SJCRH30 (cell line): ENCODE measurements at regions not wholly inside any gene's neighbourhood (a gene's known extent, or its start where the extent isn't known, plus 50 kb on each side); places are given as distances from the start of the nearest gene placed in this dataset.

Experiments
- DNase-seq, 2 experiments: peaks; one replicate each; pipeline ENCODE4 v3.0.0-alpha.2; 2015 to 2020
- H3K27ac ChIP-seq: fragments of 250-450 bp; sonication (Bioruptor Pico); 2 replicates; pipeline ENCODE4 v1.5.1; 2020; ENCODE audit warnings: mild to moderate bottlenecking, moderate library complexity
- H3K27me3 ChIP-seq: fragments of 250-450 bp; sonication (Bioruptor Pico); 2 replicates; pipeline ENCODE4 v1.5.1; 2020; ENCODE audit warnings: mild to moderate bottlenecking, moderate library complexity
- H3K36me3 ChIP-seq: fragments of 250-450 bp; sonication (Bioruptor Pico); 2 replicates; pipeline ENCODE4 v1.5.1; 2020; ENCODE audit warnings: mild to moderate bottlenecking, moderate library complexity
- H3K4me1 ChIP-seq: fragments of 250-450 bp; sonication (Bioruptor Pico); 2 replicates; pipeline ENCODE4 v1.5.1; 2020; ENCODE audit warnings: mild to moderate bottlenecking, moderate library complexity
- H3K4me3 ChIP-seq: fragments of 250-450 bp; sonication (Bioruptor Pico); 2 replicates; pipeline ENCODE4 v1.5.1; 2020; ENCODE audit warnings: mild to moderate bottlenecking, moderate library complexity
- H3K9me3 ChIP-seq: fragments of 250-450 bp; sonication (Bioruptor Pico); replicated peaks from 2 replicates; pipeline ENCODE4 v1.5.1; 2020; ENCODE audit warnings: mild to moderate bottlenecking, moderate library complexity

DNA sequence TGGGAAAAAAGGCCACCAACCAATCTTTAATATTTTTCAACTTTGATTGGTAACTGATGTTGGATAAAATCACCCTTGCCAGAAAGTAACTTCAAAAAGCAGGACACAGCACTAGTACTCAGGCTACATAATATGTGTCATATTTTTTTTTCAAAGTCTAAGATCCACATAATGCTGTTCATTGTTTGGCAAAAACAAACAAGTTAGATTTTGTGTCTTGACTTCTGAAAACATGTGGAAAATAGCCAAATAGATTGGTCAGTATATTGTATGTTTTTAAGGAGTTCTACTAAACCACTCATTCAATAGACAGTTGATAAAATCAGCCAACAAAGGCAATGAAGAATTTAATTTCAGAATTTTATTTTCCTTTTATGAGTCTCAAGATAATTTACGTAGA is 111.7 kb upstream of the CCDC54 start:
- no peaks in the 10 kb centered on the region; the same call in 1 of the 2 replicates for H3K4me1 ChIP-seq
- H3K27me3 ChIP-seq, result no peaks in the 10 kb centered on the region
- no peak overlapping the region for H3K4me3 ChIP-seq
- no peaks in the 10 kb centered on the region for H3K9me3 ChIP-seq
- DNase-seq, result no peak
- H3K36me3 ChIP-seq, result no peaks in the 10 kb centered on the region
- H3K27ac ChIP-seq, result no peak overlapping the region

DNA sequence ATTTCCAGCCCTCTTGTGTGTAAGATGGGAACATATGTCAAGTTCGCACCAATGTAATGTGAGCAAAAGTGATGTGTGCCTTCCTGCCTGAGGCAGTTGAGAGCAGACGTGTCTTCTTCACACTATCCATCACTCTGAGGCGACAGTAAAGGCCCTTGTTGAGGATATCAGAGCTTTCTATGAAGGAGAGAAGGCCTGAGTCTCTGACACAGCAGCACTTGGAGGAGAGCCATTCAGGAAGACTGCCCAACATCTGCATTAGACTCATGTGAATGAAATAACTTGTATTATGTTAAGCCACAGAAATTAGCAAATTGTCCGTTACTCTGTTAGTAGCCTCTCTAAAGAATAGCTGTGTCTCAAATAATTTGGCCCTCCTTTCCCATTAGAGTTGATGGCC is 108.8 kb upstream of the CCDC54 start:
- Histone ChIP-seq H3K4me3 (no peak overlapping the region), H3K4me1 (no peaks in the 10 kb centered on the region; the same call in 1 of the 2 replicates), H3K27ac (no peak overlapping the region), H3K36me3 (no peaks in the 10 kb centered on the region), H3K27me3 (no peaks in the 10 kb centered on the region), H3K9me3 (no peaks in the 10 kb centered on the region)
- DNase-seq, result no peak

DNA sequence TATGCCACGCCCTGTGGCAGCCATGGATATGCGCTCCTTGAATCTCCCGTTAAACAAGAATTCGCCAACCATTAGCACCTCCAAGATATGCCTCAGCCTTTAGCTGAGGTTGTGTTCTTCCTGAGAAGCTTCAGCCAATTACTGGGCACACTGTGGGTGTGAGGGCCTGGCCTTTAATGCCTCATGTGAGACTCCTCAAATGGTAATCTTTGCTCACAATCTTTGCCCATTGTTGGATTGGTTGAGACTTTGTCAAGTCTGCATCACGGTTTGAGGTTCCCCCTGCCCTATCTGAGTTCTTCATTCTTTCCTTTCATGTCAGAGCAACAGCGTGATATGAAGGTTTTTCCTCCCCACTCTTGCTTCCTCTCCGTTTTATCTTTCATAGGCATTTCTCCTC is 108.1 kb upstream of the CCDC54 start:
- Histone ChIP-seq H3K4me3 (no peak overlapping the region), H3K27ac (no peak overlapping the region), H3K4me1 (no peaks in the 10 kb centered on the region; the same call in 1 of the 2 replicates), H3K27me3 (no peaks in the 10 kb centered on the region), H3K9me3 (no peaks in the 10 kb centered on the region), H3K36me3 (no peaks in the 10 kb centered on the region)
- DNase-seq, result no peak

DNA sequence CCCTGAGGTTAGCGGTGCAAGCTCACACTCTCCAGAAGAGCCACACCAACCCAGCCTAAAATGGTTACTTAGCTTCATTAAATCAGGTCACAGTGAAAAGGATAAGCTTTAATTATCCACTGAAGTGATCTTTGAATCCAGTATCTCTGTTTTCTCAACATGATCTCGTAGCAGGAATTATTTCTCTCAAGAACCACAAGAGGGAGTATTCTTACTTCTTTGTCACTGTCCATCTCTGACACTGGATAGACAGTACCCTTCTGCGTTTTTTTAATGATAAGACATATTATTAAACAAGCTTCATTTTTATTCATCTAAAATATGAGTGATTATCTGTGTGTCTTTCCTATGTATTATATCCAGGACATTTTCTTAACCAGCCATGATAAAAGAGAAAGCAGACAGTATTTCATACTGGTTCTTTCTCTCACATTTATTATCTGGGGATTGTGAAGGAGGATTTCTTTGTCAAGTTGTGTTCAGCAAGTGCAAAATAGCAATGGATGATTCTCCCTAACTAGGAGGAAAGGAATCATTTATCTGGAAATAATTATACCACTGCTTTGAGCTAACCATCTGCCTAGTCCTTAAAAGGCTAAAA is 105.4 kb upstream of the CCDC54 start:
- Histone ChIP-seq H3K27me3 (no peaks in the 10 kb centered on the region), H3K4me3 (no peak overlapping the region), H3K4me1 (no peaks in the 10 kb centered on the region), H3K27ac (no peak overlapping the region), H3K9me3 (no peaks in the 10 kb centered on the region), H3K36me3 (no peaks in the 10 kb centered on the region)
- DNase-seq, result peak in 1 of 2 experiments; percentile 52

DNA sequence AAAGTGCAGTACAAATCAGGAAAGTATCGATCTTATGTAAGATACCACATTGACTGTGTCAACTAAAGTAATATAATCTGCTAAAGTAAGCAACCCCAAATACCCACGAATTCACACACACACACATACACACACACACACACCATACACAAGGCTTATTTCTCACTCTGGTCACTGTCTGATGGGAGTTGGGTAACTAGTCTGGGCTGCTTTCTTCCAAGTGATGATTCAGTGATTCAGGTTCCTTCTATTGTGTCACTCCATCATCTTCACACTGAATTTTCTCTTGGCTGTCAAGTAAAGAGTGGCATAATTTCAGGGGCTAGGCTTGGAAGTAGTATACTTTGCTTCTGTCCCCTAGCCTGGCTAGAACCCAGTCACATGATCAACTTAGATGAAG is 104.8 kb upstream of the CCDC54 start:
- H3K36me3 ChIP-seq, result no peaks in the 10 kb centered on the region
- no peaks in the 10 kb centered on the region for H3K27me3 ChIP-seq
- no peak for DNase-seq
- no peak overlapping the region for H3K27ac ChIP-seq
- no peaks in the 10 kb centered on the region for H3K4me1 ChIP-seq
- no peaks in the 10 kb centered on the region for H3K9me3 ChIP-seq
- no peak overlapping the region for H3K4me3 ChIP-seq

DNA sequence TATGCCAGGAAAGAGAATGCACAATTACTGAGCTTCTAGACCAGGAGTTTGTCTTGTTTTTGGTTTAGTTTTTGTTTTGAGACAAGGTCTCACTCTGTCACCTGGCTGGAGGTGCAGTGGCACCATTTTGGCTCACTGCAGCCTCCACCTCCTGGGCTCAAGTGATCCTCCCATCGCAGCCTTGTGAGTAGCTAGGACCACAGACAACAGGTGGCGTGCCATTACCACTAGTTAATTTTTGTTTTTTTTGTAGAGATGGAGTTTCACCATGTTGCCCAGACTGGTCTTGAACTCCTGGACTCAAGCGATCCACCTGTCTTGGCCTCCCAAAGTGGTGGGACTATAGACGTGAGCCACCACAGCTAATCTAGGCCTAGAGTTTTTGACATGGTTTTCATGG is 104.4 kb upstream of the CCDC54 start:
- H3K27ac ChIP-seq, result no peak overlapping the region
- H3K4me3 ChIP-seq, result no peak overlapping the region
- no peaks in the 10 kb centered on the region for H3K36me3 ChIP-seq
- no peaks in the 10 kb centered on the region for H3K27me3 ChIP-seq
- DNase-seq, result no peak
- H3K4me1 ChIP-seq, result no peaks in the 10 kb centered on the region
- no peaks in the 10 kb centered on the region for H3K9me3 ChIP-seq

DNA sequence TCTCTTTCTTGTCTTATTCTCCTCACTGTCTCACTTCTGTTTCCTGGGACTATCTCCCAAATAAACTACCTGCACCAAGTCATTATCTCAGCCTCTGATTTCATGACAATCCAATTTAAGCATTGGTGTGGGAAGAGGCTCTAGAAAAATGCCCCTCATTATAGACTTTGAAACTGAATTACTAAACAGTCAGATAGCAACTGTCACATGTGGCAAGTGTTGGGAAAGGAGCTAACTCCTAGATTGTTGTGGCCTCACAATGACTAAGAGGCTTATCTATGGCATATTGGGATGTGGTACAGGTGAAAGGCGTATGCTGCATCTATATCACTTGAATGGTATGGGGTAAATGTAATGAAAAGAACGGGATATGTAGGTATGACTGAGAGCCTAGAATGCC is 103.5 kb upstream of the CCDC54 start:
- no peaks in the 10 kb centered on the region for H3K27me3 ChIP-seq
- no peak overlapping the region for H3K27ac ChIP-seq
- no peaks in the 10 kb centered on the region for H3K36me3 ChIP-seq
- H3K4me3 ChIP-seq, result no peak overlapping the region
- no peak for DNase-seq
- no peaks in the 10 kb centered on the region for H3K4me1 ChIP-seq
- no peaks in the 10 kb centered on the region for H3K9me3 ChIP-seq

DNA sequence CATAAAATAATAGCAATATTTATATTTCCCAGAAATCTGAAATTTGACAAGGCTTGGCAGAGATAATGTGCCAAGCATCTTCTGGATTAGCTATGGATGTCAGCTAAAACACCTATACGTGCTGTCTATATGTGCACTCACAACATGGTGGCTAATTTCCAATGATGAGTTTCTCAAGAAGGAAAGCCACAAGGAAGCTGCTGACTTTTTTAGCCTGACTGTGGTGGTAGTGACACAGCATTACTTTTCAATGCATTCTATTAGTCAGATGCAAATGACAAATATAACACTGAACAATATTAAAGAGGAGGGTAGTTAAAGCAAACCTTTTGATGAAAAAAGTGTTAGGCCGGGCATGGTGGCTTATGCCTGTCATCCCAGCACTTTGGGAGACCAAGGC is 101.7 kb upstream of the CCDC54 start:
- H3K4me1 ChIP-seq, result no peaks in the 10 kb centered on the region
- no peaks in the 10 kb centered on the region for H3K36me3 ChIP-seq
- no peak for DNase-seq
- H3K27ac ChIP-seq, result no peak overlapping the region
- H3K27me3 ChIP-seq, result no peaks in the 10 kb centered on the region
- no peak overlapping the region for H3K4me3 ChIP-seq
- no peaks in the 10 kb centered on the region for H3K9me3 ChIP-seq

DNA sequence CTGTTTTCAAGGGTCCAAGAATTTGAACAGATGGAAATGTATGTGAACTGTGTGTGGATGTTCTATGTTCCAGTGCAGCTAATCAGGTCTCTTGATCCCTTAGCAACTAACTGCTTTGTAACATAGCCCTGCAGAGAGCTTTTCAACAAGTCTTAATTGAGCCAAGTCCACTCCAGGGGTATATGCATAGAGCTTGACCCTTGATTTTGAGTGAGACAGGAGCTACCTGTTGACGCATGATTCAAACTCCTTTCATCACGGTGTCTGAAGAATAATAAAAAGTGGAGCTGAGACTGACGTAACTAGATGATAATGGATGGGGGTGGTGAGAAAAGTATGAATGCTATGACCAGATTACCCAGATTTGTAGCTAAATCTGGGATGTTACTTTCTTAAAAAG is 93.3 kb upstream of the CCDC54 start:
- H3K4me3 ChIP-seq, result no peak overlapping the region
- no peaks in the 10 kb centered on the region for H3K9me3 ChIP-seq
- H3K36me3 ChIP-seq, result no peaks in the 10 kb centered on the region
- no peak for DNase-seq
- no peaks in the 10 kb centered on the region for H3K27me3 ChIP-seq
- H3K27ac ChIP-seq, result no peak overlapping the region
- no peaks in the 10 kb centered on the region for H3K4me1 ChIP-seq

DNA sequence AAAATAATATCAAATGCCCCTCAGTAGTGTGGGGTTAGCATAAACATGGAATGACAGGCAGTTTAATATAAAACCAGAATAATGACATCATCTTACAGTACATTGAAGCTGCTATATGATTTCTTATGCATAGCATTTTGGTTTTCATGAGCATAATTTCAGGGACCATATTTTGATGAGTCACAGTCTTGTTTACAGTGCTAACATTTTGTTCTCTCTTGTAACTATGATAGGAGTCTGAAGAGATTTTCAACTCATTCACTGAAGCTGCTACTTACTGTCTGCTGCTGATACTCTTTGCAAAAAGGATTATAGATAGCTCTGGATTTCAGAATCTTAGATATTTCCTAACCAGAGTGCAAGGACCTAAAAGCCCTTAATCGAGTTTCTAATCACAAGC is 92.6 kb upstream of the CCDC54 start:
- no peak overlapping the region for H3K4me3 ChIP-seq
- no peak for DNase-seq
- no peaks in the 10 kb centered on the region for H3K4me1 ChIP-seq
- no peaks in the 10 kb centered on the region for H3K36me3 ChIP-seq
- no peaks in the 10 kb centered on the region for H3K27me3 ChIP-seq
- no peaks in the 10 kb centered on the region for H3K9me3 ChIP-seq
- H3K27ac ChIP-seq, result no peak overlapping the region

DNA sequence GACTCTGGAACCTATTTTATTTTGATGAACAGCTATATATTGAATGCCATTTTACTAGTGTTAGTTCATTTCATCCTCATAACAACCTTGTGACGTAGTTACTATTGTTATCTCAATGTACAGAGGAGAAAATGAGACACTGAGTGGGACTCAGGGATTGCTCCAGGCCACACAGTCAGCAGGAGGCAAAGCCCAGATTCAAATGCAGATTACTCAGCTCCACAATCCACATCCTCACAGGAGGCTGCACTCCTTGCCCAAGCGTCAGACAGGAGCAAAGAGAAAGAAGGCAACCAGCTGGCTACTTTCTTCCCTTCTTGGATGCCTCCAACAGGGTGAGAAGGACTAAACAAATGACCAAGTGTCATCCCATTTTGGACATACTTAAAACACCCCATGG is 92.0 kb upstream of the CCDC54 start:
- no peaks in the 10 kb centered on the region for H3K27me3 ChIP-seq
- no peak overlapping the region for H3K4me3 ChIP-seq
- no peaks in the 10 kb centered on the region for H3K9me3 ChIP-seq
- no peak overlapping the region for H3K27ac ChIP-seq
- DNase-seq, result no peak
- no peaks in the 10 kb centered on the region for H3K4me1 ChIP-seq
- H3K36me3 ChIP-seq, result no peaks in the 10 kb centered on the region

DNA sequence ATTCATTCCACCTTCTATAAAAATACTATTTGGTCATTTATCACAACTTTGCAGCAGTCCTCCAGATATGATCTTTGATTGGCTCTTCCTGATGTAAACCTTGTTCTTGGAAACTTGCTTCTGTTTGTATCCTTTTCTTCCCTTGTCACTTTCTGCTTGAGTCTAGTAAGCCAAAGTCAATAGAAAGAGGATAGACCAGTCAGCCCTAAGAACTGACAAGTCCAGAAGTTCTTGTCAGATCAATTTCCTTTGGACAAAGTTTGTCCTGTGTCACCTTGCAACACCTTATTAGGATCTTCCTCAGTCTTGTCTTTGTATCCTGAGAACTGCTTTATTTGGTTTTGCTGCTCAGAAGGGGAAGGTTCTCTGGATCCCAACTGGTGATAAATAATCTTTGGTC is 87.9 kb upstream of the CCDC54 start:
- Histone ChIP-seq H3K27me3 (no peaks in the 10 kb centered on the region), H3K27ac (no peak overlapping the region), H3K4me1 (no peaks in the 10 kb centered on the region), H3K9me3 (no peaks in the 10 kb centered on the region), H3K4me3 (no peak overlapping the region), H3K36me3 (no peaks in the 10 kb centered on the region)
- no peak for DNase-seq

DNA sequence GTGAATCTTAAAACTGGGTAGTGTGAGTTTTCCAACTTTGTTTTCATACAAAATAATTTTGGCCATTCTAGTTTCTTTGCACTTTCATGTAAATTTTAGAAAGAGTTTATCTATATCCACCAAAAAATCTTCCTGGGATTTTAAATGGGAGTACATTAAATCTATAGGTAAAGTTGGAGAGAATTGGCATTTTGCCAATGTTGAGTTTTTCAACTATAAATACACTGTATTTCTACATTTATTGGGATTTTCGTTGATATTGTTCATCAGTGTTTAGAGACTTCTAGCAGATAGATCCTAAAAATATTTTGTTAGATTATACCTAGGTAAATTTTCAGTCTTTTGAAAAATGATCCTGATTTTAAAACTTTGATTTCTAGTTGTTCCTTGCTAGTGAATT is 83.1 kb upstream of the CCDC54 start:
- DNase-seq, result no peak
- no peaks in the 10 kb centered on the region for H3K36me3 ChIP-seq
- no peaks in the 10 kb centered on the region for H3K9me3 ChIP-seq
- no peaks in the 10 kb centered on the region for H3K27me3 ChIP-seq
- no peaks in the 10 kb centered on the region for H3K4me1 ChIP-seq
- H3K4me3 ChIP-seq, result no peak overlapping the region
- no peak overlapping the region for H3K27ac ChIP-seq

DNA sequence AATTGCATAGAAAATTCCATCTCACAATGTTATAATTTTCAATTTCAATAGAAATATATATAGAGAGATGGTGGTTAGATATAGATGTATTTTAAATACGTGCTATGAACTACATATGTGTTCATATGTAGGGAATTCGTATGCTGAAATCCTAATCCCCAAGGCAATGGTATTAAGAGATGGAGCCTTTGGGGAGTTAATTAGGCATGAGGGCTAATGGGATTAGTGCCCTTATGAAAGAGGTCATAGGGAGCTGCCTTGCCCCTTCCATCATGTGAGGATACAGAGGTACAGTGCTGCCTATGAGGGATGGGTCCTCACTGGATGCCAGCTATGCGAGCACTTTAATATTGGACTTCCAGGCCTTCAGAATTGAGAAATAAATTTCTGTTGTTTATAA is 79.6 kb upstream of the CCDC54 start:
- H3K9me3 ChIP-seq, result no peaks in the 10 kb centered on the region
- H3K4me3 ChIP-seq, result no peak overlapping the region
- H3K27ac ChIP-seq, result no peak overlapping the region

DNA sequence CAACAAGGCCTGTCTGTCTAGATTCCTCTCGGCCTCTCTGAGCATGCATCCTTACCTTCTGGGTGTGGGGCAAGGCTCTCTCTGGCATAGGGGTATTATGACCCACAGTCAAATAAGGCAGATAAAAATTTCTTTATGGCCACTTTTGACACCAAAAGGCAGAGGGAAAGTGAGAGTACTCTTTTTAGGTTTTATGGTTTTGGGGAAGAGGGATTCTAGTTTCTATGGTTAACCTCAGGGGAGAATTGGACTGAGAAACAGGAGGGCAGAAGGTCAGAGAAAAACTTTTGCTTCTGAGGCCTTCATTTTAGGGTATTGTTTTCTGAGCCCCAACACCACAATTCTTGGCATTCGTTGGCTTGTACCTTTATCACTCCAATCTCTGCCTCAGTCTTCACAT is 70.0 kb upstream of the CCDC54 start:
- Histone ChIP-seq H3K4me1 (no peaks in the 10 kb centered on the region), H3K27me3 (no peaks in the 10 kb centered on the region), H3K36me3 (no peaks in the 10 kb centered on the region), H3K4me3 (no peak overlapping the region), H3K9me3 (no peaks in the 10 kb centered on the region), H3K27ac (no peak overlapping the region)
- DNase-seq, result no peak

More for the DNA sequence above, 79.6 kb upstream of the CCDC54 start:
- DNase-seq, result no peak
- no peaks in the 10 kb centered on the region for H3K36me3 ChIP-seq
- H3K4me1 ChIP-seq, result no peaks in the 10 kb centered on the region
- no peaks in the 10 kb centered on the region for H3K27me3 ChIP-seq

DNA sequence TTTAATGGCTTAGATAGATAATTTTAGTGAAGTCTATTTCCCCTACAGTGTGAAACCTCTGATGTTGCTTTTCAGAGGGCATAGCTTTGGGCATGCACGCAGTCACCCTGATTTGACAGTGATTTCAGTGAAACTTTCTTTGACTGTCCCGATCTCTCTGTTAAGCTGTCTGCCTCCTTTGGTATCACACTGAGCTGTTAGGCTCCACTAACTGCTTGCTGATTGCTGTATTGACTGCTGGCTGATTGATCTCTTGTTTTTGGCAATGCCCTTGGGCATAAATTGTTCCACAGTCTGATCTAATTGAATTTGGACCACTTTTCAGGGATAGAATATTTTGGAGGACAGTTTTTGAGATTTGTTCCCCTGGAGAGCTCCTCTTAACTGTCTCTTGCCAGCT is 68.5 kb upstream of the CCDC54 start:
- no peaks in the 10 kb centered on the region for H3K36me3 ChIP-seq
- no peak for DNase-seq
- H3K9me3 ChIP-seq, result no peaks in the 10 kb centered on the region
- H3K4me1 ChIP-seq, result no peaks in the 10 kb centered on the region
- no peak overlapping the region for H3K4me3 ChIP-seq
- no peaks in the 10 kb centered on the region for H3K27me3 ChIP-seq
- H3K27ac ChIP-seq, result no peak overlapping the region
